ES-I3 (cell line): ENCODE measurements at regions not wholly inside any gene's neighbourhood (a gene's known extent, or its start where the extent isn't known, plus 50 kb on each side); places are given as distances from the start of the nearest gene placed in this dataset.

Experiments
- H3K36me3 ChIP-seq: 2 replicates; pipeline ENCODE4 v1.6.1; 2013; ENCODE audit warnings: mild to moderate bottlenecking, low read length, control low read depth, moderate library complexity; ENCODE audit not compliant: insufficient read depth
- H3K4me1 ChIP-seq: 2 replicates; pipeline ENCODE4 v1.6.1; 2013; ENCODE audit warnings: mild to moderate bottlenecking, control low read depth, low read length; ENCODE audit not compliant: insufficient read depth
- H3K9ac ChIP-seq: 2 replicates; pipeline ENCODE4 v1.6.1; 2013; ENCODE audit warnings: low read depth, mild to moderate bottlenecking, low read length, moderate library complexity
- H3K9me3 ChIP-seq: 2 replicates; pipeline ENCODE4 v1.6.1; 2013; ENCODE audit warnings: mild to moderate bottlenecking, low read length, moderate library complexity; ENCODE audit not compliant: control insufficient read depth, insufficient read depth

DNA sequence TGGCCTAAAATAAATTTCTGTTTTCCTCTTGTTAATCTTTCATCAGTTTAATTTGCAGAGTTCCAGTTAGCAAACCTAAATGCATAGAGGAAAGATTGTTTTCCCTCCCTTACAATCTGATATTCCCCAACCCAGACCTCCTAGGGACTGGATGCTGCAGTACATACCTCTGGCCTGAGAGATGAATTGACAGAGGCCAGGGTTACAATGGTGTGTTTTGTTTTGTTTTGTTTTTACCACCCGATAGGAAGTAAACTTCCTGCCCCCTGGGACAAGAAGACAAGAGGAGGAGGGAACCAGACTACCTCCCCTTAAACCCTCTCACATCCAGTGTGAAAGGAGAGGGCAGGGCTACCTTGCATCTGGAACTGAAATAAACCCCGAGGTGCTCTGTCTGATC is 319.0 kb downstream of the LRFN2 start:
- Histone ChIP-seq H3K9me3 (no peaks in the 10 kb centered on the region), H3K4me1 (peaks cover 8% of the 10 kb centered on the region; the same call in 1 of the 2 replicates), H3K36me3 (no peaks in the 10 kb centered on the region), H3K9ac (no peak overlapping the region)

DNA sequence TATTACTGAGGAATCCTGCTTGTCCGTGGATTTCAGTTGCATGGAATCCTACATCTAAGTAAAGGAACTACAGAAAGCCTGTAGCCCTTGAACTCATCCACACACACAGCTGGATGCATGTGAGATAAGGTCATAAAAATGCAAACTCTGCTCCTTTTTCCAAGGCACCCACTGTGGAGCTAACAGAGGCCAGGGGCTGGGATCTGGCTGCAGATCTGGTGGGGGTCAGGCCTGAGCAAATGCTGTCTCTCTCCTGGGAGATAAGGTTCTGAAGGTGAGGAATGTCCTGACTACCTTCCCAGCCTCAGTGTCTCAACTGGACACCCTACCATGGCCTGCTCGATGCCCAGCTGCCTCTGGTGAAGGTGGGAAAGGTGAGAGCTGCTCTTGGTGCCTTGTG is 321.5 kb downstream of the LRFN2 start:
- Histone ChIP-seq H3K9me3 (no peaks in the 10 kb centered on the region), H3K36me3 (no peaks in the 10 kb centered on the region), H3K9ac (no peak overlapping the region), H3K4me1 (peaks cover 8% of the 10 kb centered on the region; the same call in 1 of the 2 replicates)

DNA sequence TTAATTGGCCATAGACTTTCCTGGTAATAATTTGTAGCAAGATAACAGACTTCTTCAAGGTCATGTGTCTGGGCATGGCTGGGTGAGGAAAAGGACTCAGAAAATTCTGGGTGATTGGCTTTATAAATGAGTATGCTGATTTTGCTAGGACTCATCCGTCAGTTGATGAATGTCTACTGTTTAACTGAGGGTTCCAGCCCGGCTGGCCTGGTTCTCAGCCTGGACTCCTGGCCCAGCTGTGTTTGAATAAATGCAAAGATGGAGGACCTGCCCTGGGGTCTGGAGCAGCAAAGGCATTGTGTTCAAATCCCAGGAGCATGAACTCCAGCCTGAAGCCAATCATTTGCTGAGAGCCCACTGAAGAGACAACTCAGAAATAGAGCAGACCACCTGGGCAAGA is 323.2 kb downstream of the LRFN2 start:
- no peak overlapping the region for H3K9ac ChIP-seq
- no peaks in the 10 kb centered on the region; the same call in 1 of the 2 replicates for H3K9me3 ChIP-seq
- H3K36me3 ChIP-seq, result no peaks in the 10 kb centered on the region
- peaks cover 8% of the 10 kb centered on the region; the same call in 1 of the 2 replicates for H3K4me1 ChIP-seq

DNA sequence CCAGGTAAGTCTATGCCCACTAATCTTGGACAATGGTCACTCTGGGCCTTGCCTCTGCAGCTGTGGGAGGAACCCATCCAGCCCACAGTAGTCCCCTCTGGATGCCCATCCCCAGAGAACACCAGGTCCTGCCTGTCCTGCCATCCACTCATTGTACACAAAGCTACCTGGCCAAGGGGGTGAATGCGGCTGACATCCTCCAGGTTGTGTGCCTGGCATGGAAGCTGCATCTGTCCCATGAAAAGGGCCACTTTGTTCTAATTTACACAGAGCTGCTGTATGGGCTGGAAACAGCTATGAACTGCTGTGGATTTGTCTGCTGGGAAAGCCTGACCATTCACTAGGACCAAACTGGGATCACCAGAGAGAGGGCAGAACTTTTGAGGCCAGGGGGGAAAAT is 324.8 kb downstream of the LRFN2 start:
- Histone ChIP-seq H3K9ac (no peak overlapping the region), H3K4me1 (no peaks in the 10 kb centered on the region), H3K36me3 (no peaks in the 10 kb centered on the region), H3K9me3 (no peaks in the 10 kb centered on the region; the same call in 1 of the 2 replicates)

DNA sequence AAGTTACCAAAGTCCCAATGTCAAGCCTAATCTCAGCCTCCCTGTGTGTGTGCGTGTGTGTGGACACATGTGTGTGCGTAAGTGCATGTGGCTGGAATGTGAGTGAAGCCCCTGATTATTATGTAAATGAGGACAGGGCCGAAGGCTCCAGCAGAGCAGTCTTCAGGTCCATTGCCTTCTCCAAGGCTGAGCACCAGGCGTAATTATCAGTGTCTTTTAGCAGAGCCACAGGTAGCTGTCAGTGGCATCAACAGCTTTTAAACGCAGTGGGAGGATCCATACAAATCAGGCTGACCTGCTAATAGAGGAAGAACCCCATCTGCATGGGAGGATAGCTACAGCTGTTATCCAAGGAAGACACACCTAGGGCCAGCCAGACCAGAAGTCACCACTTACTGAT is 324.3 kb upstream of the MOCS1 start:
- H3K9ac ChIP-seq, result no peak overlapping the region
- H3K36me3 ChIP-seq, result no peaks in the 10 kb centered on the region
- H3K9me3 ChIP-seq, result no peaks in the 10 kb centered on the region; the same call in 1 of the 2 replicates
- H3K4me1 ChIP-seq, result no peaks in the 10 kb centered on the region

DNA sequence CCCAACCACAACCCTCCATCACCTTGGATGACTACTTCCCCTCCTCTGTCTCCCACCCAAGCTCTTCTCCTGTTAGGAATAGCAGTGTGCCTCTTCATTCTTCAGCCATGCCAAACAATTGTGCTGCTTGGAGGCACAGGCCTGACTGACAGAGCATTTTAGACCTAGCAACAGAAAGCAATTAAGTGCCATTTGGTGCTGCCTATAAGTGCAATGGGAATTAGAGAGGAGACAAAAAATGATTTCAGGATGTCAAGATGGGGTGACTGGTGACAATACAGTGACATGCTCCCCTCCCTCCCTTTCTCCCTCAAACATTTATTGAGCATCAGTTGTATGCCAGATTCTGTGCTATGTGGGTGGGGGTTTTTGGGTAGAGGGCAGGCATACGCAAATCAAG is 322.6 kb upstream of the MOCS1 start:
- Histone ChIP-seq H3K36me3 (no peaks in the 10 kb centered on the region), H3K9ac (no peak overlapping the region), H3K4me1 (no peaks in the 10 kb centered on the region), H3K9me3 (no peaks in the 10 kb centered on the region; the same call in 1 of the 2 replicates)

DNA sequence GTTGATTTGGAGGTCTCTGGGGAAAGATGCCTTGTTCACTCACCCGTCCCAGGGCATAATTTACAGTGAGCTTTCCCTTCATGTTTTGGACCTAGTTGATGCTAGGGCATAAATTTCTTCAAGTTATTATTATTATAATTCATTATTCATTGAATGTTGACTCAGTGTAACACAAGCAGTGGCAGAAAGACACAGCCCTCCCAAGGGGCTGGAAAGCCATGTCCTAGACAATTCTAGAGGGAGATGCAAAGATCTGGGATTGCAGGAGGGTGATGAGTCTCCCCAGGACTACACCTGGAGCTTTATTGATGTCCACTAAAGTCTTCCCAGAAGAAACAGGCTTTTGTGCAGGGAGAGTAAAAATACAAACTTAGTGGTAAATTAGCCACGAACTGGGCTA is 322.0 kb upstream of the MOCS1 start:
- no peaks in the 10 kb centered on the region; the same call in 1 of the 2 replicates for H3K9me3 ChIP-seq
- no peaks in the 10 kb centered on the region for H3K4me1 ChIP-seq
- no peak overlapping the region for H3K9ac ChIP-seq
- no peaks in the 10 kb centered on the region for H3K36me3 ChIP-seq

DNA sequence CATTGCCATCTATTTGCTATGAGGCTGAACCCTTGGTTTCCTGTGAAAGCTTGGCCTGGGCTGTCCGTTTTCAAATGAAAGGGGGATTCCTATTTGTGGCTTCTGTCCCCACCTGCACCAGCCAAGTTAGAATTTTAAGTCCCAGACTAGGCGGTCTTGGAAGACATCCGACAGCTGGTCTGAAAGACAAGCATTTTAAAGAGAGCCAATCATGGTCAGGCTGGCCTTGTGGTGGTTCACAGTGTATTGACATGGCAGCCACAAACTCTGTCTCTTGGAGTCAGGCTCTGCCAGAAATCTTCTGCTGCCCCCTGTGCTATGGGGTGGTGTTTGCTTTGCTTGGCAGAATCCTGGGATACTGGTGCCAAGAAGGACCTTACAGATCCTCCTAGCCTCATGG is 319.2 kb upstream of the MOCS1 start:
- Histone ChIP-seq H3K36me3 (no peaks in the 10 kb centered on the region), H3K9ac (no peak overlapping the region), H3K4me1 (no peaks in the 10 kb centered on the region), H3K9me3 (no peaks in the 10 kb centered on the region)

DNA sequence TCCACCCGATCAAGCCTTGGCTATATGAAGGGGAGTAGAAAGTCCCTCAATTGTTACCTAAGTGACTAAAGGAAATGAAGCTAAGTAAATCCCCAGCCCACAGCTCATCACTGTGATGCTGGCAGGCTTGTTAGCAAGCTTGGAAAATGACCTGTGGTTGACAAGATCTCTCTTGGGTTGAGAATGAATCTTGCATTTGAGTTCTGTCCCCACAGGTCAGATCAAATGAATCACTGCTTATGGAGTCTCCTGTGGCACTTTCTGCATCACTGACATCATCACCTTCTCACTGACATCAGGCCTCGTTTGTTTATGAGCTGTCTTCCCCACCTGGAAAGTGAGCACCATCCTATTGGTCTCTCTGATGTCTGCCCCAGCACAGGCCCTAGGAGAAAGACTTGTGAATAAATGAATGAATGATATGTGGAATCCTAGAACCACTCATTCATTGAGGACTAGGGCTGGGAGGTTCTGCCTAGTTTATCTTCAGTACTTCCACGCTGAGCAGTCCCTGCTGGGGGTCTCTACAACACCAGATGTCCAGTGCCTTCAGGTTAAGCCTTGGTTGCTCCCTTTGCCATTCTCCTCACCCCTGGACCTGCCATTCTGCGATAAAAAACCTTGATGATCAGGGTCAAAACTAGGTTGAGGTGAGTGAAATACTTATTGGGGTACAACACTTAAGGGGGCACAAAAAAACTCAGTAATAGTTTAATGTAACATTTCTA is 318.4 kb upstream of the MOCS1 start:
- Histone ChIP-seq H3K9ac (no peak overlapping the region), H3K36me3 (no peaks in the 10 kb centered on the region), H3K9me3 (no peaks in the 10 kb centered on the region), H3K4me1 (no peaks in the 10 kb centered on the region)

DNA sequence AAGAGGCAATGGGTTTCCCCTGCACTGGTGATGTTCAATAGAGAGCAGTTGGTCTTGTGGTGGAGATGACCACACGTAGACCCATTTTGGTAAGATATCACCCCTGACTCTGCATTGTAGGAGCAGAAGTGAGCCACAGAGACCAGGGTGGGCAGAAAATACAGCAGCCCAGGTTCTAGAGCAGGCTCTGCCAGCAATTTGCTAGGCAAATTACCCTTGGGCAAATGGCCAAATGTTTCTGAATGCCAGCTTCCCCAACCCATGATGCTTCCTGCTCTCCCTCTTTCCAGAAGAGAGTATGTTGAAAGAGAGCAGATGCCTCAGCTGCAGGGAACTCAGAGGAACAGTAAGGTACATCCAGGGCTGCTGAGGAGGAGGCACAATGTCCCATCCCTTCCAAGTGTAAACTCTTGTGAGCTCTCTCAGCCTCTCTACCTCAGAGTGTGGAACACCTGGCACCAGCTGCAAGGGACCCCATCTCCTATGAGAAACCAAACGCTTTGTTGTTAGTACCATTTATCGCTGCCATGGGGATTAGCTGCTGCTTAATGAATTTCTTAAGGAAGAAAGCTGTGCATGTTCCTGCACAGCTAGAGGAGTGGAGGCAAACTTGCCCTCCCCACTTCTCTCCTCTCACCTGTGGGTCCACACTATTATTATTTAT is 317.5 kb upstream of the MOCS1 start:
- H3K4me1 ChIP-seq, result no peaks in the 10 kb centered on the region
- H3K36me3 ChIP-seq, result no peaks in the 10 kb centered on the region
- no peaks in the 10 kb centered on the region for H3K9me3 ChIP-seq
- H3K9ac ChIP-seq, result no peak overlapping the region

DNA sequence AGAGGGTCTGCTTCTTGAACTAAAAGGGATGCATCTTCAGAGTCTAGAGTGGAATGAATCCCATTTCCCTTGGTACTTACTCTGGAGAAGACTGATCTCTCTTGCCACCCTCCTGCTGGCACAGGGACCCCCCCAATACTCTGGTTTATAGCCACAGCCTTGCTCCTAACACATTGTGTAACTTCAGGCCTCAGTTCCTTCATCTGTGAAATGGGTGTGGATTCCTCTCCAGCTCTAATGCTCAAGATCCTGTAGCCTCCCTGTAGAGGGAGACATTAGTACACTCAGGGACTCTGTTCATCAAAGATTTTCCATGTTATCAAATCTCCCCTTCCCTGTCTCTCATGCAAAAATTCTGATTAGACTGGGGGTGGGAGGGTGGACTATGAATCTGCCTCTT is 315.7 kb upstream of the MOCS1 start:
- H3K36me3 ChIP-seq, result no peaks in the 10 kb centered on the region
- H3K9me3 ChIP-seq, result no peaks in the 10 kb centered on the region
- H3K9ac ChIP-seq, result no peak overlapping the region
- no peaks in the 10 kb centered on the region for H3K4me1 ChIP-seq

DNA sequence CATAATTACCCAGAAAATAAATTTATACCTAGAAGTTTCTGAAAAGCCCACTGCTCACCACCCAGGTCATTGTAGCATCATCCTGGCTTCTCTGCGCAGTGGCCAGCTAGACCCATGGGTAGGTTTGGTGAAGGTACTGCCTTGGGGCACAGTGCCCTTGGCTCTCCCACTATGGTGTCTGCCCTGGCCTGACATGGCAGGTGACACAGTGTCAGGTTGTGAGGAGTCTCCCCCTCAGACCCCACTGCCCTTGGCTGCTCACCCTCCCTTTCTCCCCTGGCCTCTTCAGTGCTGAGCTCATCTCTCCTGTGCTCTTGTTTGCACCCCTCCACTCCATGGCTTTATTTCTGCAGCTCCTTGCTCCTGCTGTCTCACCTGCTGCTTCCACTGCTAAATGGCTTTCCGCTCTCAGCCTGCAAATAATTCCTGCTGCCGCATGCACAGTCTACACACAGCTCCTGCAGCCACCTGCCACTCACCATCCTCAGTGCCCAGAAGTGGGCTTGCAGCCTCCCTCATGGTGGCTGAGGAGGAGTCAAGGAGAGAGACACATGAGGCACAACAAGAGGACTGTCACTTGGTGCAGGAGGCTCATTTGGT is 313.4 kb upstream of the MOCS1 start:
- H3K36me3 ChIP-seq, result no peaks in the 10 kb centered on the region
- H3K9me3 ChIP-seq, result no peaks in the 10 kb centered on the region
- no peaks in the 10 kb centered on the region for H3K4me1 ChIP-seq
- no peak overlapping the region for H3K9ac ChIP-seq

DNA sequence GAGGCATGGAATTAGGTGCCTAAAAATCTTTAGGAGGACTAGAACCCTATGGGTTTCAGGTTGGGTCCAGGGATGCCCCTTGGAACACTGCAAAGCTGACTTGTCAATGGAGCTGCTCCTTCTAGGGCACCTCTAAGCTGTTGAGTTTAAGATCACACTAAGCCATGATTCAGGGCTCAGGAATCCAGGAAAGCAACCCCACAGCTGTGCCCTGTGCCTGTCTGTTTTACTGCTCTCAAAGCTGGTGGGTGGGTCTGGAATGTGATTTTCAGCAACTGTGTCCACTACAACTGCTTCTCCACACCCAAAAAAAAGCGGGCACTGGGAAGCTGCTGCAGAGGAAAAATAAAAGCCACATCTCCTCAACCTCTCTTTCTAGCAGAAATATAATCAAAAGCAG is 310.4 kb upstream of the MOCS1 start:
- Histone ChIP-seq H3K36me3 (no peaks in the 10 kb centered on the region), H3K9ac (no peak overlapping the region), H3K4me1 (no peaks in the 10 kb centered on the region), H3K9me3 (no peaks in the 10 kb centered on the region)

DNA sequence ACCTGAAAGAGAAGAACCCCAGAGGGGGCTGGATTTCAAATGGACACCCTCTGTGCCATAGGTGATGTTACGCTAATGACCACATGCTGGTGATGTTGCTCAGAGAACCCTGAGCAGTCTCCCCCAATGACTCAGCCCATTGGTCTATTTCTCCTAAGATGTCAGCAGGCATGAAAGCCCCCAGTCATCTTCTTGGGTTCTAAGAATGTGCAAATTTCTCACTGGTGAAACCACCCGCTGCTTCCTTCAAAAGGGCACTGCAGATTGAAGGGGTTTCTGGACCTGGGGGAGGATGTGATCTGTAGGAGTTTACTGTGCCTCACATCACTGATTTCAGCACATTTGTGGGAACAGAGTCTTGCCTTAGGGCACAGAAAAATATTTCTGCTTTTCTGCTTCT is 298.4 kb upstream of the MOCS1 start:
- H3K9ac ChIP-seq, result no peak overlapping the region
- no peaks in the 10 kb centered on the region for H3K9me3 ChIP-seq
- H3K4me1 ChIP-seq, result 0 out of 2 replicates have a peak, but pooled peaks cover 3% of the 10 kb centered on the region

DNA sequence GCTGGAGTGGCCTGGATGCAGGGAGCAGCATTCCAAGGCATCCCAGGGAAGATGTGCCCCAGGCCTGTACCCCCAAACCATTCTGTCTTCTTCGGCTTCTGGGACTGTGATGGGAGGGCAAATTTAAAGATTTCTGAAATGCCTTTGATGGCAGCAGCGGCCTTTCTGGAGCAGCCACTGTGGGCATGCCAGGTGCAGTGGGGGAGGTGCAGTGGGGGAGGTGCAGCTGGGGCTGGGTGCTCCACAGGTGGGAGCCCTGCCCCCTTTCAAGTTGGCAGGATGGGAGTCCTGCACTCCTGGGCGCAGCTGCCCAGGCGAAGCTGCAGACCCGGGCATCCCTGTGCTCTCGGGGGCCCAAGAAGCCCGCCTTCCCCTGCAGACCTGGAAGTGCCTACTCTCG is 293.5 kb upstream of the MOCS1 start:
- H3K36me3 ChIP-seq, result no peaks in the 10 kb centered on the region
- H3K9me3 ChIP-seq, result no peaks in the 10 kb centered on the region
- no peak overlapping the region for H3K9ac ChIP-seq
- no peaks in the 10 kb centered on the region for H3K4me1 ChIP-seq

More for the DNA sequence above, 298.4 kb upstream of the MOCS1 start:
- H3K36me3 ChIP-seq, result no peaks in the 10 kb centered on the region
